HG02840 (cell line): ENCODE measurements at regions not wholly inside any gene's neighbourhood (a gene's known extent, or its start where the extent isn't known, plus 50 kb on each side); places are given as distances from the start of the nearest gene placed in this dataset.

Experiments
- ATAC-seq: cut with Tn5 transposase; IDR thresholded peaks from one replicate; pipeline ENCODE4 v1.9.1; 2021; ENCODE audit warnings: mild to moderate bottlenecking, moderate library complexity, moderate number of reproducible peaks; ENCODE audit not compliant: unreplicated experiment, low FRiP score

DNA sequence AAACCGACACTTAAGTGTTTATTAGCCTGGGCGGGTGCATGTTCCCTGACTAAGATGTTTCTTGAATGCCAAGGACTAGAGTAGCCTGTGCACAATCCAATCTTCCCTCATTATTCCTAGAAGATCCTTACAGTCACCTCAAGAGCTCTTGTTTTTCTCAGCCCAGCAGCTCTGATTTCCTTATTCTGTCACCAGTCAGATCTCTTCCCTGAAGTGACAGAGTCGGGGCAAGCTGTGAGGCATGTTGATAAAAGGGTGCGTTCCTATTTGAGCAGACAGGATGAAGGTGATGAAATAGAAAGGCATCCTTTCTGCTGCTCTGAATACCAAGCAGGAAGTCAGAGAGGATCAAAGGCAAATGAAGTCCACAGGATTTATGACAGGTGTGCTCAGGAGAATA, 125.6 kb upstream of the MCTP2 start:
- ATAC-seq: no peak

- no peak for ATAC-seq
Measured at GRCh38 chr15:94100863-94101262, 130.5 kb upstream of the MCTP2 start.

DNA sequence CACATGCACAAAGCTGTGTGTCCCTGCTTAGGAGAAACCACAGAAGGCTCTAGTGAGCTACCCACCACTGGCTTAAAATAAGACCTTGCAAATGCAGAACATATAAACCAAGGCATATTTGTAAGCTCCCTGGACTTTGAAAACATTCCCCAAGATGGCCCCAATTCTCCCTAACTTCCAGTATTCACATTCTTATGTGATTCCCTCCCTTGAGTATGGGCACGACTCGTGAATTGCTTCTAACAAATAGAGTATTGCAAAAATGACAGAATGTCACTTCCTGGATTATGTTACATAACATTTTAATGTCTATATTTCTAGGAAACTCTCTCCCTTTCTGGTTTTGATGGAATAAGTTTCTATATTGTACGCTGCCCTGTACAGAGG, 131.8 kb upstream of the MCTP2 start:
- no peak for ATAC-seq

DNA sequence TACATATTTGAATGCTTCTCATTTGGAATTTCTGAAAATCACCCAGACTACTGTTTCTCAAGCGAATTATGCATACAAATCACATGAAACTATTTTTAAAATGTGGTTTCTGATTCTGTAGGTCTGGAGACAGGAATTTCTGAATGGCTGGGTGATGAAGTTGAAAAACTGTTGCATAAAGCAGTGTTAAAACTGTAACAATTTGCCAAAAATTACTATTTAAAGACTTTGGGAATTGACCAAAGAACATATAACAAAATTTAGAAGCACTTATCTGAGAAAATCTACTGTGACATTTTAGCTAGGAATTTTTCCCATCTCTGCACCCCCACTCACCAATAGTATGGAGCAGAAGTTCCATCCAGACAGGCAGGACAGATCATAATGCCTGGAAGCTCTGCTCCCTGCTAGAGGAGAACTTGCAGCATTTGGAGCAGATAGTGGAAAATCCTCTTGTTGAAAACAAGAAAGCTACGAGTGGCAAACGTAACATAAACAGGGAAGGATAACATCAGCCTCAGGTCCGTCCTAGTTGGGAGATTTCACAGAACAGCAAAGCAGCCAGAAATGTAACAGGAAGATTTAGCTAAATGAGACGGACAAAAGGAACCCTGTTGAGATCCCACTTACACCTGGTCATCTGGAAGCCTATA, 132.3 kb upstream of the MCTP2 start:
- ATAC-seq: no peak

DNA sequence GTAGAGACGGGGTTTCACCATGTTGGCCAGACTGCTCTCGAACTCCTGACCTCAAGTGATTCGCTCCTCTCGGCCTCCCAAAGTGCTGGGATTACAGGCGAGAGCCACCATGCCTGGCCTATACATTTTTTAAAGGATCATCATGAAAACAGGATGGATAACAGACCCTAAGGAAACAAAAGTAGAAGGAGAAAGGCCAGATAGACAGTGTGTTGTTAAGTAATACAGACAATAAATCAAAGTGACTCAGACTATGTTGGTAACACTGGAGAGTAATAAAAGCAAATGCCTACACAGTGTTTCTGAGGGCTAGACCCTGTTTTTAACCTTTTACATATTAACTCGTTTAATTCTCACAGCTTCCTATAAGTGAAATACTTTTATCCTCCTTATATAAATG, 133.8 kb upstream of the MCTP2 start:
- ATAC-seq: no peak

GRCh38 chr15:94094310-94094709, 137.1 kb upstream of the MCTP2 start:
- no peak for ATAC-seq

- no peak for ATAC-seq
Measured at GRCh38 chr15:94086341-94086740, 145.0 kb upstream of the MCTP2 start.

- no peak for ATAC-seq
Measured at GRCh38 chr15:94083467-94084052, 147.8 kb upstream of the MCTP2 start.

DNA sequence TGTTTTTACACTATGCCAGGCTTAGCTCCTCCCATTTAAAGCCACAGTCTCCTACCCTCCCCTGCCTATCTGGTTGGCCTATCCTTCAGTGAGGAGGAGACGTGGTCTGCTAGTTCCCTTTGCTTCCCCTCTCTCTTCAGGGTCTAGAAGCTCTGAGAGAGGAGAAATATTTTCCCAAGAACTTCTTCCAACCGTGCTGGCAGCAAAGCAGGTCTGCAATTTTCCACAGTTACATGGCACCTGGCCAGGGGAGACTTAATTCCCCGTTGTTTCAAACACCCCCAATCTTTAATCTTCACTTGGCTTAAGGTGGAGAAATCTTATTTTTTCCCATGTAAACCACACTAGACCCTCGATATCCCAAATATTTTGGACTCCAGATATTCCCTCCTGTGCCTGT, 149.5 kb upstream of the MCTP2 start:
- ATAC-seq: no peak

- no peak for ATAC-seq
Measured at GRCh38 chr15:94080989-94081605, 150.3 kb upstream of the MCTP2 start.

GRCh38 chr15:94080416-94080815, 150.9 kb upstream of the MCTP2 start:
- ATAC-seq: no peak

- no peak for ATAC-seq
Measured at GRCh38 chr15:94079968-94080367, 151.4 kb upstream of the MCTP2 start.

DNA sequence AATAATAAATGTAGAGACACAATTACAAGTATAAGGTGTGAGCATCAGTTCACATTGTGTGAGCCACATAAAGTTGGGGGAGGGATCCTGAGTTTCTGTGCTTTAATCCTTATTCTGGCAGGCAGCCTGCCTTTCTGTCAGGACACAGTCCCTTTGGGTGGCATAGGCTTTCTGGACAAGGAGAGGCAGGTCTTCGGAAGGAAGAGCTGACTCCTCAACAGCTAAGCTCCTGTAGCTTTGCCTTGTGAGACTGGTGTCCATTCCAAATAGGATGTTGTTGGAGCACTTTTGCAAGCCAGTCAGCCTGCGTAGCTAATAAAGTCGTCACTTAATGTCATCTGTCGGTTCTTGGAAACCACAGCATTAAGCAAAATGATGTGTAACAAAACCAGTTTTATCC, 151.9 kb upstream of the MCTP2 start:
- ATAC-seq: no peak

DNA sequence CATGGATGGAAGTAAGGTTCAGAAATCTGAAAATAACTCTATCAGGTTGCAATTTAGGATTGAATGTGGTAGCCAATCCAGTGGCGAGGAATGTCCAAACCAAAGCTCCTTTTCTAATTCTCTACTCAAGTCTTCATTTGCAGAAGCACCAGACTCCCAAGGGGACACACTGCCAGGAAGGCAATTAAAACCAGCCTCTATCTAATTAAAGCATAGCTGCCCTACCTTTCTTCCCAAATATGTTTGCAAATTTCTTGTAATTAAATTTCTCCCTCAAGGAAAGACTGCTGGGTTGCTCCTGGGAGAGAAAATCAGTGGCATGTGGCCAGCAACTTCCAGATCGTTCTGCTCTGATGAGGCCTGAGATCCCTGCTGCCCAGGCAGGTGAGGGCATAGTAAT, 153.4 kb upstream of the MCTP2 start:
- no peak for ATAC-seq

DNA sequence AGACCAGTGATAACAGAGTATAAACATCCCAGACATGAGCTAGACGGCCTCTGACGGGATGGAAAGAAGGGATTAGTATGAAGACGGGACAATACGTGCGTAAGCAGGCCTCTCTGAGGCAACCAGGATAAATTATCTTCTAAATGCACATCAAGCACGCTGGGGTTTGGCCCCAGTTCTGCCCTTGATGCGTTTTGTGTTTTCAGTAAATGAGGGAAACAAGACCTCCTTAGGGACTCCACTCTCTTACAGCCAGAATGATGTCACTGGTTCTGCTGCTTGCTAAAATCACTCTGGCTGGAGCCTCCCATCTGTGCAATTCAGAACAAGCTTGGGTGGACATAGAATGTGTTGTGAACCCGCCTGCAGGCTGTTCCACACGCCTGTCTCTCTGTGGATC, 156.0 kb upstream of the MCTP2 start:
- no peak for ATAC-seq

DNA sequence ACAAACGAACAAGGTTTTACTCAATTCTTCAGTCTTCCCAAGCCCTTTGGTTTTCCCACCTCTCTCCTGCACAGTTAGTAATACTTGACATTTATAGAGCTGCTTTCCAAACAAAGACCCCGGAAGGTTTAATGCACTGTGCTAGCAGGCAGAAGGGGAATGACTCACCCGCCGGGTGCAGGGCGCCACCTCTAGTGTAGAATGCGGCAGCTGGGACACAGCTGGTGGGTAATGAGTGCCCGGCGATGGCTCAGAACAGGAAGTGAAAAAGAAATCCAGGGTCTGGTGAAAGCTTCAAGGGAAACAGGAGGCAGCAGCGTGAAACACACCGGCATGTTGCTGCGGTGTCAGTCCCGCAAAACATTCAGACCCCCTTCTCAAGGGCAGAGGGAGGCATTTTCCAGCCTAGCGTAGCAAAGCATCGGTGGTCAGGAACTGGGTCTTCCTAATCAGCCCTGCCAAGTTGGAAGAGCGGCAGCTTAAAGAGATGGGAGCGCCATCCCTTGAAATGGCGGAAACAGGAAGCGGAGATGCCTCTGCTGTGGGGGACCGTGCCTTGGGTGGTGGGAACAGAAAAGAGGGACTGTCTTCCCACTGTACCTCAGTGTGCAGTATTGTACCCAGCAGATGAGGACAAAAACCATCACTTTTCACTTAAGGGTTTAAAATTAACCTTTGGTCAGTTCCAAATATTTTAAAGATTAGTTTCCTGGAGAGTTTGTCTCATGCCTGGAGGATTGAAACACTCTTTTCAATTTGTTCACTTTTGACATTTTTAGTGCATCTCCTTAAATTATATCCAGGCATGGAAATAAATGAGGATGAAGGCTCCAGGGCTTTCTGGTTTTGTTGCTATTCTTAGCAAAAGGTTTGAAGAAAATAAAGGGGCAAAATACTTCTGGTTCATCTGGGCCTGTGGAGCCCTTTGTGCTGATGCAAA, 160.7 kb upstream of the MCTP2 start:
- no peak for ATAC-seq

GRCh38 chr15:94069844-94070243, 161.5 kb upstream of the MCTP2 start:
- ATAC-seq: no peak

DNA sequence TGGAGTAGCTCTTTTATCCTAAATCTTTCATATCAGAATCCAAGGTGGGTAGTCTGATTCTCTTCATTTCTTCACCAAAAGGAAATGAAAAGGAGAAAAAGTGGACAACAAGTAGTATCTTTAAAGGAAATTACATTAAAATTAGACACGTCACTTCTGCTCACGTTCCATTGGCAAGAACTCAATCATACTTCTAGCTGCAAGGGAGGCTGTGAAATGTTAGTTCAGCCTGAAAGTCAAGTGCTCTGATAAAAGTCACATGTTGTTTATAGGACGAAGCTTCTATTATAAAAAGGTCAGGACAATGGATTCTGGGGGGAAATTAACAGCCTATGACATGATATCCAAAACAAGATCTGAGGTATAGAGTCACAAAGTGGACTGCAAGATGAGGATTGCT, 164.6 kb upstream of the MCTP2 start:
- ATAC-seq: no peak

GRCh38 chr15:94066046-94066445, 165.3 kb upstream of the MCTP2 start:
- ATAC-seq: no peak

DNA sequence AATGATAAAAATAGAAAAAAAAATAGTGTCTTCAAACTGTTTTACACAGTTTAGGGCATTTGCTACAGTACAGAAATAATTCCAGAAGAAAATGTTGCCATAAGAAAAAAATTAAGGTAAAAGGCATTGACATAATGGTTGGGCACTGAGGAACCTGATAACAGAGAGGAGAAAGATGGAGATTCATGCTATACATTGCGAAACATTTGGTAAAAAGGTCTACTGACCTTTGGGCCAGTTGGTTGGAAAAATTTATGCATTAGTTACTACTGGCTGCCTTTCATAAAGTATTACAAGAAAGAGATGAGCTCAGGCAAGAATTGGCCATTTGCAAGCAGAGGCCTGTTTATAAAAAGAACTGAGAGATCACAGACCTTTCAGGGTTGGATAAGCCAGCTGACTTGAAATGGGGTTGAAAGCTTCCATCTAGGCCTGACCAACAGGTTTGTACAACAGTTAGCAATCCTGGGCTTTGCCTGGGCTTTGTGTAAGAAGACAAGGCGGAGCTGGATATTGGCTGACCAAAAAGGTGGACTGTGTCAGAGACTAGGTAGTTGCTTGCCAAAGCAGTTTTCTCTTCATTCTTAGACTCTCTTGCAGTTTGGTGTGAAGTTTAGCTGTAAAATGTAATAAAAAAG, 166.6 kb upstream of the MCTP2 start:
- ATAC-seq: no peak

- ATAC-seq: no peak
Measured at GRCh38 chr15:94061041-94061440, 170.3 kb upstream of the MCTP2 start.
